HG03196 (cell line): ENCODE measurements at regions not wholly inside any gene's neighbourhood (a gene's known extent, or its start where the extent isn't known, plus 50 kb on each side); places are given as distances from the start of the nearest gene placed in this dataset.

Experiments used
- ATAC-seq: cut with Tn5 transposase; IDR thresholded peaks from one replicate; pipeline ENCODE4 v1.9.1; 2021; ENCODE audit not compliant: unreplicated experiment

DNA sequence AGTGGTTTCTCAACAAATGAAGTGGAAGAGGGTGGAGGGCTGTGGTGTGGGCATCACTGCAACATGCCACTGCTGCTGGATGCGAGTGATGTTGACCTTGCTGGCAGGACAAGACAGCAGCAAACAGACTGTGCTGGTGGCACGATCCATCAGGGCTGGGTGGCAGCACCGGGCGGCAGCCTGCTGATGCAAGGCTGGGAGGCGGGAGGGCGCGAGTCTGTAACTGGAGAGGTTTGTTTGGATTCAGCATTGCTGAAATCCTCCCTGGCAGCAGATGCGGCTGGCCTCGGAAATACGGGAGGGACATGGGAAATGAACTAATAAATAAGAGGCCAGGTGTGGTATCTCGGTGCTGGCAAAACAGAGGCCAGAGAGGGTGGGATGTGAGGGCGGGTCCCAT is 224.2 kb downstream of the ENGASE start:
- no peak for ATAC-seq

DNA sequence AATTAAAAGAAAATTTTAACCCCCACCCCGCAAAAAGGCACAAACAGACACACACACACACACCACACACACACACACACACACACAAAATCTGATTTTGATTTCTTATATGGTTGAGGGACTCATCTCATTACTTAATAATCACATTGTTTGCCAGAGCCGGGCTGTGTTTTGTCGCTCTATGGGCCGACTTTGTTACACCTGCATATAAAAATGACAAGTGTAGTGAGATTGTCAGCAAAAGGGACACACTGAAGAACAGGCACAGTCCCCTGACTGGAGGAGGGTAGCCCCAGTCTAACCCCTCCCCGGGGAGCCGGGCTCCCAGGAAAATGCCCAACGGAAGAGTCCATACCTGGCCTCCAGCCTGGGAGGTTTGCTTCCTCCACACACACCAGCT is 221.6 kb downstream of the ENGASE start:
- ATAC-seq, result no peak

DNA sequence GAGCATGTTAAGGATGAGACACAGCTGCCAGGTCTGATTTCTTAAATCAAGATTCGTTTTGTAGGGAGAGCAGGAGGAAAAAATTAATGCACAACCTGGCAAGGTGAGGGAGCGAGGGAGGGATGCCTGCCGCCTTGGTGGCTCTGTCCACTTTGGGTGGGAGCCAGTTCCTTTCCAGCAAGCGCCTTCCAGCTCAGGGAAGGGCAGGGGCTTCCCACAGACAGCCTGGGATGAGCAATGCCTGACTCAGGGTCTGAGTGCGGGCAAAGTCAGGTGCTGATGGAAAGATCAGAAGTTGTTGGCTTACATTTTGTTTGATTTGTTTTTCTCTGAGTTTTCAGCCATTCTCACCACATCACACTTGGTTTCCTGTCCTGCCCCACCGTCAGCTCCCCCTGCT is 220.7 kb downstream of the ENGASE start:
- ATAC-seq, result no peak

DNA sequence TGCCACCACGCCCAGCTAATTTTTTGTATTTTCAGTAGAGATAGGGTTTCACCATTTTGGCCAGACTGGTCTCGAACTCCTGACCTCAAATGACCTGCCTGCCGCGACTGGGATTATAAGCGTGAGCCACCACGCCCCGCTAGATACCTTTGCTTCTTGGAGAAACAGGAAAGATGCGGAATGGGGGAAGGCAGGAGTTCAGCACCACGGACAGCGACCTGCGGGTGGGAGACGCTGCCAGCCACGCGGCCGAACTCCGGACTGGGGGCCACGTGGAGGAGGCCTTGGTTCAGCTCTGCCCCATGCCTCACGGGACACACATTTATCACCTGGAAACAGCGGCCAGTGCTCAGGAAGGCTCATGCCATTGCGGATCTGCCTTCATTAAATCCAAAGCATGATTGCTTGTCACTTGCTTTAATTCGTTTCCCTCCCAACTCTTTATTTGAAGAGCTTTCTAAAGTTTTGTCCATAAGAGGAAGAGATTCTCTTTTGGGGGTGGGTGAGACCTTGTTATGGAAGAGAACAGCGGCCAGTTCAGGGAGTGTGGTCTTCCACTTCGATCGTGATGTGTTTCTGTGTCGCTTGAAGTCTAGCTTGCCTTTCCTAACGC is 219.9 kb downstream of the ENGASE start:
- no peak for ATAC-seq

DNA sequence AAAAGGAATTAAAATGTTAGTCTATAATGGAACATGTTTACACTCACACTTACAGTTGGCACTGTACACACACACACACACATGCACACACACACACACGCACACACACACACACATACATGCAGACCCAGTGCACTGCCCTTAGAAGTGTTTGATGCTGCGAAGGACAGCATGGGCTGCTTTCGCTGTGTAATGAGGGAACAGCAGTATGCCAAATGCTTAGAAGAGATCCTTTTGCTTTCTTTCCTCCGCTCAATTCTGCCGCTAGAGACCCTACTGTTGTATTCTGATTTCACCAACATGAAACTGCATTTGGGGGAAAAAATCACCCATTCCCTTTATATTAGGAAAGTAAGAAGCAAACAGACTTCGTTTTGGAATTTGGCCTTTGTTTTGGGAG is 217.9 kb downstream of the ENGASE start:
- no peak for ATAC-seq

DNA sequence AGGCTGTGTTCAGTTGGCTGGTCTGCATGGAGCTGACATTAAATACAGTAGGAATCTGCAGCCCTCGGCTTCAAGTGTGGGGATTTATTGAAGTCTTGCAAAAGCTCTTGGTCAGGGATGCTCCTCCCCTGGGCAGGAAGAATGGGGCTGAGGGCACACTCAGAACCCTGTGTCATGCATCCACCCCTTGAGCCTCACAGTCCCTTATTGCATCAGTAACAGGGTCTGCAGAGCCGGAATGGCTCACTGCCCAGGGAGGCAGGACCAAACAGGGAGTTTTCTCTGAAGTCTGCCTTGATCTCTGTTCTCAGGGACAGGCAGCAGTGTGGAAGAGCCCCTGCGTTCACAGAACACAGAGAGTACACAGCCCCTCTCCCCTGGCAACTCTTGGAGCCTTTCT is 216.8 kb downstream of the ENGASE start:
- ATAC-seq, result no peak

DNA sequence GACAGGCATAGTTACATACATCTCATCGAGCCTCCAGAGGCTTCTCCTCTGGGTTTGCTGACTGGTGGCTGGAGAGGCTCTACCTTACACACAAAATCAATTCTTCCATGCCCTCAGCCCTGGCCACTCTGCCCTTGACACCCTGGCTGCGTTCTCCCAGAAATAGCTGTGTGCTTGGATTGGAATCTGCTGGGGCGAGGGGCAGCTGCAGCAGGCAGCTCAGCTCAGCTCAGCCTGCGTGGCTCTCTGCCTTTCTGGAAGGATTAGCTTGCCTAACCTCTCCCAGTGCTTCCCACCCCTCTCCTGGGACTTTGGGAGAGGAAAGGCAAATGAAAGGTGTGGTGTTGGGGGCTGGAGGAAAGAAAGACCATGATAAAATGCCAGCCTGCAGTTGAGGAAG is 216.1 kb downstream of the ENGASE start:
- ATAC-seq, result no peak

DNA sequence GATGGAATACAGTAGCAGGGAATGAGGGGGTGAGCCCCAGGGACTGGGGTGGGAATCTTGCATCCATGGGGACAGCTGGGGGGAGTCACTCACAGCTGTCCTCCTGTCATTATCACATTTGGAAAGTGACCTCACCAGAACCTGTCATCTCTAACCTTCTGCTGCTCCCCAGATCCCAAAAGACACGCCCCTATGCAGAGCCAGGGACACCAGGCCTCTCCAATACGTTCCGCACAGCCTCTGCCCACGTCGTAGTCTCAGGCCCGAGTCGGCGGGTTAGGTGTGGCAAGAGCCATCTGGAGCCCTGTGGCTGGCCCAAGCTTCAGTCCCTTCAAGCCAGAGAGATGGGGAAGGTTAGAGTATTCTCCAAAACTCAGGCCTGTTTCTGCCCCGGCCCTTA is 214.3 kb downstream of the ENGASE start:
- ATAC-seq, result no peak

DNA sequence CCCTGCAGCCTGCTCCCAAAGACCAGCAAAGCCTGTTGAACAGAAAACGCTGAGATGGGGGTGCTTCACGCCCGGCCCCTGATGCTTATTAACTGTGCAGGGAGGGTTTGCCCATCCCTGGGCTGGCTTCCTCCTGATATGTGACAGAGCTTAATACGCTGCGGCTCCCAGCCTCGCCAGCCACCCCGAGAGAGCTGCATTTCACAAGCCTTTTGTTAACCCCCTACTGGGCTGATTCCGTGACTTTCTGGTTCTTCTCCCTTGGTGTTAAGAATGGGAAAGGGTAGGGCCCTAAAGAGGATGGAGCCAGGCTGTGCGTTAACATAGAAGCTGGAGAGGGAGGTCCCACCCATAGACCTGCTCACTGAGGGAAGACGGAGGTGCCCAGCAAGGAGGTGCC is 211.8 kb downstream of the ENGASE start:
- ATAC-seq, result no peak

DNA sequence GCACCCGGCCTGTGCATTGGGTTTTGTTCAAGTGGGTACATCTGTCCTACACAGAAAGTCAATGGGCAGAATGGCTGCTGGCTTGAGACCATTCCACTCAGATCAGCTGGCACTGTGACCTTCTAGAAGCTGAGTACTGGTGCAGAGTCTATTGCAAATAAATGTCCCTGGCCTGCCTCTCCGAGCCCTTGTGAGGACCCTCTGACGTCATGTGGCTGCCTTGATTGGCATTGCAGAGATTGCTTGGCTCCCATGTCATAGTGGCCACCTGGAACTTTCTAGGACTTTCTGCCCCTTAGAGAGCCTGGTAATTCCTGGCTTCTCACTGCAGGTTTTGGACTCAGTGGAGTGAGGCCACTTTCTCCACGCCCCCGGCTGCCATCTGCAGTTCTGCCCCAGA is 211.3 kb downstream of the ENGASE start:
- no peak for ATAC-seq

DNA sequence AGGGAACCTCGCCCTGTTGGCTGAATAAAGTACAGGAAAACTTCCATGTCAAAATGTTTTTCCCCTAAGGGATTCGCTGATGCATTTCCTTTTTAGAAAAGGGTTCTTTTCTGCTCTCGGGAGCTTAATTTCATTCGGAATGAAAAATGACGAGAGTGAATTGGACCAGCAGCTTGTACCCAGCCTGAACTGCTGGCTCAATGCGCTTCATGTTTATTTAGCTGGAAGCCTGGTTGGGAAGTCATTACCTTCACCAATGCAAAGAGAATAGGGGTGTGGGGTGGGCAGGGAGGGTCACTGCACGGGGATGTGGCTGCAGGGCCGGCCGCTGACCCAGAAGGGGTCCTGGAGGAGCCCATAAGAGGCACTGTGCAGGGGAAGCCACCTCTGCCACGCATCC is 207.7 kb downstream of the ENGASE start:
- ATAC-seq, result no peak

DNA sequence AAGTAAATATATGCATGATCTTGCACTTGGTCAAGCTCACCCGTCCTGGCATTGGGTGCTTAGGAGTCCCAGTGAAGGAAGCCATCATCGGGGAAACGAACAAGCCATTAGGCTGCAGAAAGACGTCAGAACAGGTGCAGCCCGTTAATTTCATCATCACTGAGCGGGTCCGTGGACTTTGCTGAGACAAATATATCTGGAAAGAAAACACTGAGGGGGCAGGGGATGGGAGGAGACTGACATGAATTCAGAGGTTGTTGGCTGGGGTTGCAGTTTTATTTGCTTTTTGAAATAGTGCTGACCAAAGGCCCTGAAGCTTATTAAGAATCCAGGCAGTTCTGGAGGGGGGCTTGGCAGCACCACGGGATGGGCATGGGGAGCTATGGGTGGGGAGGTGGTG is 207.2 kb downstream of the ENGASE start:
- no peak for ATAC-seq

DNA sequence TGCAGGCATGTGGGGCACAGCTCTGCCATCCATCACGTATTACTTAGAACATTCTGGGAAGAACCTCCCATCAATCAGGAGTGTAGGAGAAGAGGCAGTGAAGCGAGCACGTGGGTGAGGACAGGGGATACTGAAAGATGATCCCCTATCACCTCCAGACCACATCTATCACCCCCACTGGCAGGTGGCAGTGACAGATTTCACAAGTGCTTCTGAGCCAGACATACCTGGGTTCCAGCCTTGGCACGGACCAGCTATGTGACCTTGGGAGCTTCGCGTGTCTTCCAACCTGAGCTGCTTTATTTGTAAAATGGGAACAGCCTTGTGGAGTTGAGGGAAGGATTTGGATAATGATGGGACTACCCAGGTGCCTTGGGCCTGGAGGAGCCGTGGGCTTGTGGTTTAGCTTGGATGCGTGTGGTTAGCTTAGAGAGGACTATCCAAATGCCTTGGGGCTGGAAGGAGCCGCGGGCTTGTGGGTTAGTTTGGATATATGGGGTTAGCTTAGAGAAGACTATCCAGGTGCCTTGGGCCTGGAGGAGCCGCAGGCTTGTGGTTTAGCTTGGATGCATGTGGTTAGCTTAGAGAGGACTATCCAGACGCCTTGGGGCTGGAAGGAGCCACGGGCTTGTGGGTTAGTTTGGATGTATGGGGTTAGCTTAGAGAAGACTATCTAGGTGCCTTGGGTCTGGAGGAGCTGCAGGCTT is 206.4 kb downstream of the ENGASE start:
- ATAC-seq, result no peak

DNA sequence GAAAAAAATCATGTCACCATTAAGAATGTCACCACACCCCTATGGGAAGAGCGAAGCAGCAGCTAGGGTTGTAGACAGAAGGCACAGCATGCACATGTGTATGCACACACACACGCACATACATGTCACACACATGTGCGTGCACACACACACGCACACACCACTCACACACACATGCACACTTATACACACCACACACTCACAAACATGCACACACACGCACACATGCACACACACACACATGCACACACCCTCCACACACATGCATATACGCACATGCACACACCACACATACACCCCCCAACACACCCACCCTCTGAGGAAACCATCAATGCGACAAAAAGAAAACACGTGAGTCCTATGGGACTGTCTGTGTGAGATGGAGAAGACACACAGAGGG is 205.4 kb downstream of the ENGASE start:
- no peak for ATAC-seq

DNA sequence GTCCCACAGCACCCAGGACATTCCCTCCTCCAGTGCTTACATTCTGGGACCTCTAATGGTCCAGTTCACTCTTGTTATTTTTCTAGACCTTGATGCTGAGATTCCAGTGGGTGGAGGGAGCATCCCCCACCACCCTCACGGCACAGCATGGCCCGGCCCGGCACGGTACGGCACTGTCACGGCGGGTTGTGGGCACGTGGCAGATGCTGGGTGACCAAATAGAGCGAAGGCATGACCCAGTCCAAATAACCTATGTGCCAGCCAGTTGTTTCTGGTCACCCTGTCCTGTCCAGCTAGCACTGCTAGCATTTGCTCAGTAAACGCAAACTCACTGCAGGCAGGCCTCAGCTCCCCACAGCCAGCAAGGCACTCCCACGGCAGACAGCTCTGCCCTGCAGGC is 204.7 kb downstream of the ENGASE start:
- no peak for ATAC-seq

DNA sequence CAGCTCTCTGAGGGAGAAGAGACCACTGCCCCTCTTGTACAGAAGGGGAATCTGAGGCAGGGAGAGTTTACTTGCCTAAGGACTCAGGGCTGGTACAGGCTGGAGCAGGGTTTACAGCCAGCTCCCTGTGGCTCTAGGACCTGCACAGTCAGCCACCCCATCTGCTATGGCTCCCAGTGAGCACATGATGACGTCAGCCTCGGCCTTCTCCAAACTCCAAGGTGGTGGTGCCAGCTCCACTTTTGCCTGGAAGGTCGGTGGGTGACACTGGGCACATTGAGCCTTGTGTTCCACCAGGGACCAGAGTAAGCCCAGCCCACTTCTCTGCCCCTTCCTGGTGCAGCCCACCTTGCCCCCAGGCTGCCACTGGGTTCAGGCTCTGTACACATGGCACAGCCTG is 202.2 kb downstream of the ENGASE start:
- ATAC-seq, result no peak

DNA sequence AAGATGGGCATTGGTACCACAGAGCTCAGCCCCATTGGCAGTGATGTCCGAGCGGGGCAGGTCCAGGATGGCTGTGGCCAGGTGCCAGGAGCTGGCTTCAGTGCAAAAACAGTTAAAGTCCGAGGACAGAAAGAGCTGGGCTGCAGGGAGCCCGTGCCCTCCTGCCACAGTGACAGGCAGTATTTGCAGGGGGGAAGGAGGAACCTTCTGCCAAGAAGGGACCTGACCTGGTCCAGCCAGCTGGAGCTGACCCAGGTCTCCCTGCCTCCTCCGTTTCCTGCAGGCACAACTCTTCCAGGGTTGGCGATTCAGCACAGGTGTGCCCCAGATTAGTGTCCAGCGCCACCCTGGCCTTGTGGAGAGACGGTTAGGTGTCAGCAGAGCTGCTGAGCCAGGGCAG is 199.0 kb downstream of the ENGASE start:
- ATAC-seq, result no peak

DNA sequence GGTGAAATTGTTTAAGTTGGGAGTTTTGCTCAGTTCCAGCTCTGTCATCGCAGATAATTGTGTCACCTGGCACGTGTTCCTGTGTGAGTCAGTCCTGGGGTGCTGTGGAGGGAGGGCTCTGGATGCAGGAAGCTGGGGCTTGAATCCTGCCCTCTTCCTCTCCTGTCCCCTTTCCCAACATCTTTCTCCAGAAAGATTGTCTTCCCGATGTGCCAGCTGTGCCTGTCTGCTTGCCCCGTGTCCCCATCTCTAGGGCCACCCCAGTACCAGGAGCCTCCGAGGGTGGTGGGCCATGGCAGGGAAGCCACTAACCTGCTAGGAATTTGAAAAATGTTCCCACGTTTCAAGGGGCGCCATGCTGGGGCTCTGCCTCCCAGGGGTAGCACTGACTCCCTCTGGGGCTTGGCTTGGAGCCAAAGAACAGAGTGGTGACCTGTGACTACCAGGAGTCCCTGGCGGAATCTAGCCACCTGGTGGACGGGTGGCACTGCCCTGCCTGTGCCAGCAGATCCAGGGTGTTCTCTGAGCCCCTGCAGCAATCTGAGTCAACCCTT is 198.1 kb downstream of the ENGASE start:
- no peak for ATAC-seq

DNA sequence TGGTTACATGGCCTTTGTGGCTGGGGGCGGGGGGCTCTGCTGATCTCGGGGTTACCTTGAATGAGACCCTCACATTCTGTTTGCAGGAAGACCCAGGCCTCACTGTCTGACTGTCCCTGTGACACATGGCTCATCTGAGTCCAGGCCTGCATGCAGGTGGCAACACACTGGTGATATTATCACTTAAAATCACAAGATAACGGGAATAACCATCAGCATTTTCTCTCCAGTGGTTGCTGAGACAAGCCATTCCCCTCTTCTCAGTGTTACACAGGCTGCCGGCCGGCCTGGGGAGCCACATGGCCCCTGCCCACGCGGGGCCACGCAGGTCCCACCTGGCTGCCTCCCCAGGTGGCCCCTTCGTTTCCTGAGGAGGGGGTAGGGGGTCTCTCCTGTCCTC is 197.6 kb downstream of the ENGASE start:
- no peak for ATAC-seq

DNA sequence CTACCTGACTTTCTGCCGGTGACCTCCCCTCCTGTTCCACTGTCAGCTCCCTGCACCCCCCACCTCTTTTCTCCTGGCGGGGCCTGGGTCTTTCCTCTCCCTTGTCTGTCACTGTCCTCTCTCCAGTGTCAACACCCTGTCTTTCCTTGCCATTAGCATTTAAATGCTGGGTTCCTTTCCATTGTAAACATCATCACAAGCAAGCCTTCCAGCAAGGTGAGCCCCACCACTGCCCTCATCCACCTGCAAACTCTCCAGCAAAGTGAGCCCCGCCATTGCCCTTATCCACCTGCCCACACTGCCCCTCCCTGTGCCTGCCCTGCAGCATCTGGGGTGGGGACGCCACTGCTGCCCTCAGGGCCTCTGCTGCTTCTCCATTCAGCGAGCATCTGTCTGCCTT is 195.0 kb downstream of the ENGASE start:
- no peak for ATAC-seq

DNA sequence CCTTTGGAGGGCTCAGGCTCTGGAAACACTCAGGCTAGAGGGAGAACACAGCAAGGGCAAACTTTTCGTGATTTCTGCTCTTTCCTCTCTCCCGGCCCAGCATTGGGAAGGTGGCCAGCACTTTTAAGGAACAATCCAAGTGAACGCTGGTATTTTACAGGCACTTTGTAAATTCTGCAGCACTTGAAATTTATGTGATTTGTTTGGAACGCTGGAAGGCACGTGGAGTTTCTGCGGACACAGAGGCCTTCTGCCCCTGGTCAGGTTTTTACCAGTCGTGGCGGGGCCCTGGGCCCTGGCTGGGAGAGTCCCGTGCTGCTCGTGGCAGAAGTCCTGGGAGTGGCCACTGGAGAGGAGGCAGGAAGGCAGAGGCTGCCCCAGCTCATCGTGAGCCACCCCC is 188.6 kb downstream of the ENGASE start:
- ATAC-seq, result no peak

DNA sequence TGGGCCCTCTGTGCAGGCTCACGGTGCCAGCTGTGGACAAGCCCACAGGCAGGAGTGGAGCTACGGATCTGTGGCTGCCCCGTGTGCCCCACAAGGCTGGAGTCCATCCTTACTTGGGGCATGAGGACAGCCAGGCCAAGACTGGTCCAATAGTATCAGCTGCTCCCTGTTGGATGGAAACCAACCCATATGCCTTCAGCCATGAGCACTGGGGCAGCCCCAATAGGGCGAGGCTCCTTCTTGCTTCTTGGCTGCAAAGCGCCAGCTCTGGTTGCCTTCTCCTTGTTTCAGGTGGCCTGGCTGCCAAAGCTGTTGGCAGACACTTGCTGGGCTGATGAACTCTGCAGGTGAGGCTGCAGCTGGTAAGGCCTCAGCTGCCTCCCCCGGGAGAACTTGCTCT is 188.0 kb downstream of the ENGASE start:
- ATAC-seq, result no peak
